ENCODE measurements at regions not wholly inside any gene's neighbourhood (a gene's known extent, or its start where the extent isn't known, plus 50 kb on each side); places are given as distances from the start of the nearest gene placed in this dataset.

DNA sequence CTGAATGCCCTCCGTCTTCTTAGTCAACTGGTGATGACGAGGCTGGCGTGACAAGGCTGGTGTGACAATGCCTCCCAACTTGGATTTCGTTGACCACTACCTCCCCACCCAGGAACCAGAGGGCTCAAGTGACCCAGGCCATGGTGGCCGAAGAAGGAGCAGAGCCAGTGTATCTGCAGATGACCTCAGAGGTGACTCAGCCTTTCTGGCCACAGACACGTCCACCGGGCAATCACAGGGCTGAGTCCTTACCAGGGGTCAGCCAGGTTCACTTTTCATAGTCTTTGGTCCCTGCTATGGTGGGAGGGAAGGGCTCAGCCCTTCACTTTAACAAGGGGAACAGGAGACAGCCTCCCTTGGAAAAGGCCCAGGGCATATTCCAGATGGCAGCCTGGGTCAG is 116.3 kb downstream of the MAF start:
- no peaks in the 10 kb centered on the region for H3K27me3 ChIP-seq
- H3K4me3 ChIP-seq: no peak overlapping the region
- TF ChIP-seq, protein P1, sequence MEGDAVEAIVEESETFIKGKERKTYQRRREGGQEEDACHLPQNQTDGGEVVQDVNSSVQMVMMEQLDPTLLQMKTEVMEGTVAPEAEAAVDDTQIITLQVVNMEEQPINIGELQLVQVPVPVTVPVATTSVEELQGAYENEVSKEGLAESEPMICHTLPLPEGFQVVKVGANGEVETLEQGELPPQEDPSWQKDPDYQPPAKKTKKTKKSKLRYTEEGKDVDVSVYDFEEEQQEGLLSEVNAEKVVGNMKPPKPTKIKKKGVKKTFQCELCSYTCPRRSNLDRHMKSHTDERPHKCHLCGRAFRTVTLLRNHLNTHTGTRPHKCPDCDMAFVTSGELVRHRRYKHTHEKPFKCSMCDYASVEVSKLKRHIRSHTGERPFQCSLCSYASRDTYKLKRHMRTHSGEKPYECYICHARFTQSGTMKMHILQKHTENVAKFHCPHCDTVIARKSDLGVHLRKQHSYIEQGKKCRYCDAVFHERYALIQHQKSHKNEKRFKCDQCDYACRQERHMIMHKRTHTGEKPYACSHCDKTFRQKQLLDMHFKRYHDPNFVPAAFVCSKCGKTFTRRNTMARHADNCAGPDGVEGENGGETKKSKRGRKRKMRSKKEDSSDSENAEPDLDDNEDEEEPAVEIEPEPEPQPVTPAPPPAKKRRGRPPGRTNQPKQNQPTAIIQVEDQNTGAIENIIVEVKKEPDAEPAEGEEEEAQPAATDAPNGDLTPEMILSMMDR (IDR thresholded peaks at IDR 0.05): no peak
- DNase-seq (ENCODE audit: low spot score): no peak
- H3K36me3 ChIP-seq: no peaks in the 10 kb centered on the region
- H3K9me3 ChIP-seq: no peaks in the 10 kb centered on the region
- no peaks in the 10 kb centered on the region for H3K4me1 ChIP-seq
- H3K27ac ChIP-seq: no peak overlapping the region

DNA sequence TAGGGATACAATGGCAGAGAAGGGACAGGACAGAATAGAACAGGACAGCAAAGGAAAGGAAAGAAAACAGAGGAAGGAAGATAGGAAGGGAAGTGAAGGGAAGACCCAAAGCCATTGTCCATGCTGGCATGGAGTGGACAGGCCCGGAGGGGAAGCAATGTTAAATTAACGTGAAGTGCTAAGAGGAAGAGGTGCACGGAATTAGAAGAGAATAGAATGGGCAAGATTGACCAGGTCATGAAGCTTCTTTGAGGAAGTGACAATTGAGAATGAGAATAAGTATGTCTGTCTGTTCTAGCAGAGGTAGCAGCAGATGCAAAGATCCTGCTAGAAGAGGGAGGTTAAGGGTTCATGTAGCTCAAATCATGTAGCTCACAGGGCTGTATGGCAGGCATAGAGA is 117.2 kb downstream of the MAF start:
- no peaks in the 10 kb centered on the region for H3K36me3 ChIP-seq

DNA sequence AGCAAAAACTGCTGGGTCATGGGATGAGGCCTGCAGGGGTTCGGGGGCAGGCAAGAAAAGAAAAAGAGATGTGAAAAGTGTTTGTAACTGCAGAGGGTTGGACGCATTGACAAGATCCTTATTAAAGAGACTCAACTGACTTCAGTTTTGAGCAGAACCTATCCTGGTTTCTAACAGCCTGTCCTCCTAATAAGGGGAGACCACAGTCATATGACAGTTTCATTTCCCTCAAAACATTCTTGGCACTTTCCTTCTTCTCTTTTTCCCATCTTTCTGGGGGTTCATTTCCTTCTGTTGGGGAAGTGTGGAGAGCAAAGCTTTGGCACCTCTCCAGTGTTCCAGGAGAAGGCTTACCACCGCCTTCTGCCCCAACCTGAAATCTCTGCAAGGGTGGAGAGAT is 118.5 kb downstream of the MAF start:
- no peaks in the 10 kb centered on the region for H3K4me1 ChIP-seq
- no peak overlapping the region for H3K27ac ChIP-seq
- H3K27me3 ChIP-seq: no peaks in the 10 kb centered on the region
- TF ChIP-seq, protein P1 (IDR thresholded peaks at IDR 0.05): no peak
- H3K9me3 ChIP-seq: no peaks in the 10 kb centered on the region
- no peaks in the 10 kb centered on the region for H3K36me3 ChIP-seq
- H3K4me3 ChIP-seq: no peak overlapping the region
- DNase-seq (ENCODE audit: low spot score): no peak

More for the DNA sequence above, 117.2 kb downstream of the MAF start:
- no peaks in the 10 kb centered on the region for H3K4me1 ChIP-seq
- no peak for DNase-seq (ENCODE audit: low spot score)
- no peaks in the 10 kb centered on the region for H3K9me3 ChIP-seq
- TF ChIP-seq, protein P1 (IDR thresholded peaks at IDR 0.05): no peak
- H3K27ac ChIP-seq: no peak overlapping the region
- no peak overlapping the region for H3K4me3 ChIP-seq
- no peaks in the 10 kb centered on the region for H3K27me3 ChIP-seq

DNA sequence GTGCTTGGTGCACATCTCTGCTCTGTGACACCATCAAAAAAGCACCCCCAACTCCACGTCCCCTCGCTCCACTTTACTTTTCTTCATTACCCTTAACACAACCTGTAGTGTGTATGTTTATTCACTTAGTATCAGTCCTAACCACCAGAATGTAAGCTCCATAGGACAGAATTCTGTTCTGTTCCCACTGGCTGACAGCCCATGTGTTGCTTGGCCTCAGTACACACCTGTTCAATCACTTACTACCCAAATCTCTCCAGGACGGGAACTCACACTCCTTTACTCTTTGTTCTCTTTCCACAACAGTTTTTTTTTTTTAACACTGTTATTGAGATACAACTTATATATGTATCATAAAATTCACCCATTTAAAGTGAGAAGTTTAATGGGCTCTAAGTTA is 119.6 kb downstream of the MAF start:
- Histone ChIP-seq H3K9me3 (no peaks in the 10 kb centered on the region), H3K27me3 (no peaks in the 10 kb centered on the region), H3K27ac (no peak overlapping the region), H3K4me3 (no peak overlapping the region), H3K4me1 (no peaks in the 10 kb centered on the region), H3K36me3 (no peaks in the 10 kb centered on the region)
- TF ChIP-seq, protein P1 (IDR thresholded peaks at IDR 0.05): no peak
- DNase-seq (ENCODE audit: low spot score): no peak

DNA sequence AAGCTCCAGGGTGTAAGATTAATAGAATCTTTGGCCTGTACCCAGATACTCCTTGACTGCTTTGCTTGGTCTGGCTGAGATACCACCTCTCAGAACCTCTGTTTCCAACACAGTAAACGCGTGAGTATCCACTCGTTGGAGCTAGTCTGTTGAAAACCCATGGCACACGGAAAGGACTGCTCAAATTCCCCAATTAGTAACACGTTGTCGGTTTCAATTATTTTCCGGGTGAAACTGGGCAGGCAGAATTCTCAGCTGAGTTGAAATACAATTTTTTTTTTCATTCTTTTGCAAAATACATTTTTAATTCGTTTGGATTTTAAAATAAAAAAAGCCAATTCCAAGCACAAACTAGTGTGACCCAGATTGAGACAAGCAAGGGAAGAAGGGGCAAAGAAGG is 120.5 kb downstream of the MAF start:
- TF ChIP-seq, protein P1 (IDR thresholded peaks at IDR 0.05): no peak
- Histone ChIP-seq H3K4me1 (no peaks in the 10 kb centered on the region), H3K4me3 (no peak overlapping the region), H3K36me3 (no peaks in the 10 kb centered on the region), H3K27ac (no peak overlapping the region), H3K9me3 (no peaks in the 10 kb centered on the region), H3K27me3 (no peaks in the 10 kb centered on the region)
- DNase-seq (ENCODE audit: low spot score): no peak

DNA sequence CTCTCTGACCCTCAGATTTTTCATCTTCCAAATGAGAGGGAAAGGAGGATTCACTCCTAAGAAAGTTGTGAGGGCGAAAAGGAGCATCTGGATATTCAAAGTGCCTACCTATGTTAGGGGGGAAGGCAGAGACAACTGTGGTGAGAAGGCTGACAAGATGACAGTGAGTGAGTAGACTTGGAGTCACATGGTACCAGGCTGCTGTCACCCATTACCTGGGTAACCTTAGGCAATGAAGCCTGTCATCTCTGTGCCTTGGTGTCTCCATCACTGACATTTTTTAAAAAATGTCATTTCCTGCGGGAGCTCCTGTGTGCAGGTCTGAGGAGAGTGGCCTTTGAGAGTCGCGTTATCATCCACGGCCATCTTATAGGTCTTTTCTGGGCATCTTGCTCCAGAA is 124.0 kb downstream of the MAF start:
- Histone ChIP-seq H3K9me3 (peaks cover 0 to 5% of the 10 kb centered on the region in 2 donors), H3K36me3 (no peaks in the 10 kb centered on the region), H3K4me1 (no peaks in the 10 kb centered on the region), H3K27ac (no peak overlapping the region), H3K4me3 (no peak overlapping the region), H3K27me3 (no peaks in the 10 kb centered on the region)
- TF ChIP-seq, protein P1 (IDR thresholded peaks at IDR 0.05): no peak
- no peak for DNase-seq (ENCODE audit: low spot score)
